ENCODE measurements at regions not wholly inside any gene's neighbourhood (a gene's known extent, or its start where the extent isn't known, plus 50 kb on each side); places are given as distances from the start of the nearest gene placed in this dataset.

DNA sequence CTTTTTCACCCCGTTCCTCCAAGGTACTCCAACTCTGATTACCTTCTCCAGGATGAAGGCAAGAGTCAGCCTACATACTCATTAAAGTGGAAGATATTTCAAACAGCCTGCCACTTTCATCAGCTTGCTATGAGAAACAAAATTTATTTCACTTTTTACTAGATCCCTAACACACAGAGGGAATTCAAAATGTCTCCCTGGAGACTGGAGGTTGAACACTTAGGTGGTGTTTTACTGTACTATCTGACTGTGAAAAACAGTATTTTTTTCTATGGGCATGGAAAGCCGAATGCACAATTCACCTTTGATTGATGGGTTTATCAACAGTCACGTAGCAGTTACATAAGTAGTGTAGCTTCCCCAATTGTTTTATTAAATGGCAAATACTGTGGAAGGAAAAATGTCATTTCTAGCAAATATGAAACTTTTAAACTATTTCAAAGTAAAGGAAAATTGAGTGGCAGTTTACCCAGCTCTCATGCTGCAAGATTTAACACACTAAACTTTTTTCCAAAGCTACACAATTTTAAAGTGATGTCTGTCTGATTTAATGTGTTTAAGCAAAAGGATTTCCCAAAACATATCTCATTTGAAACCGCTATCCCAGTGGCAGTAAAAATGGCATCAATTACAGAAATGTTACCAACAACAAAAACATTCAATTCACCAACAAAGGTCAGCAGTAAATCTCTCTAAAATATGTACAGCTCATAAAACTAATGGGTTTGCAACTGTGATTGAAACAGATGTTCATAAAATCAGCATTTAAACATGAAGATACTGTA lies 125.0 kb upstream of the TLE4 start:
- TF ChIP-seq, protein P1, sequence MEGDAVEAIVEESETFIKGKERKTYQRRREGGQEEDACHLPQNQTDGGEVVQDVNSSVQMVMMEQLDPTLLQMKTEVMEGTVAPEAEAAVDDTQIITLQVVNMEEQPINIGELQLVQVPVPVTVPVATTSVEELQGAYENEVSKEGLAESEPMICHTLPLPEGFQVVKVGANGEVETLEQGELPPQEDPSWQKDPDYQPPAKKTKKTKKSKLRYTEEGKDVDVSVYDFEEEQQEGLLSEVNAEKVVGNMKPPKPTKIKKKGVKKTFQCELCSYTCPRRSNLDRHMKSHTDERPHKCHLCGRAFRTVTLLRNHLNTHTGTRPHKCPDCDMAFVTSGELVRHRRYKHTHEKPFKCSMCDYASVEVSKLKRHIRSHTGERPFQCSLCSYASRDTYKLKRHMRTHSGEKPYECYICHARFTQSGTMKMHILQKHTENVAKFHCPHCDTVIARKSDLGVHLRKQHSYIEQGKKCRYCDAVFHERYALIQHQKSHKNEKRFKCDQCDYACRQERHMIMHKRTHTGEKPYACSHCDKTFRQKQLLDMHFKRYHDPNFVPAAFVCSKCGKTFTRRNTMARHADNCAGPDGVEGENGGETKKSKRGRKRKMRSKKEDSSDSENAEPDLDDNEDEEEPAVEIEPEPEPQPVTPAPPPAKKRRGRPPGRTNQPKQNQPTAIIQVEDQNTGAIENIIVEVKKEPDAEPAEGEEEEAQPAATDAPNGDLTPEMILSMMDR (IDR thresholded peaks at IDR 0.05): no peak
- TF ChIP-seq ZFX (IDR thresholded peaks at IDR 0.05; ENCODE audit: borderline replicate concordance): no peak
- H3K27ac ChIP-seq: no peak overlapping the region

DNA sequence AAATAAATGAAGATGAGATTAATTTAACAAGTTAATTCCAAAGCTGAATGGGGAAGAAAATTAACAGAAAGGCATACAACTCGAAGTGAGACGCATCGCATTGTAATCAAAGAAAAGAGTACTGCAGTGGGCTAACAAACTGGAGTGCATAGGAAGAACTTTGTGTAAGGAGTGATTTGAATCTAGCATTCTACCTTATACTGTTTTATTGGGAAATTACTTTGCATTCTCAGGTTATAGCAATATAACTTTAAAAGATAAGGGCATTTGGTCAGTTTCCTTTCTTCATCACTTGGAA lies 124.5 kb upstream of the TLE4 start:
- no peak overlapping the region for H3K27ac ChIP-seq
- TF ChIP-seq ZFX (IDR thresholded peaks at IDR 0.05; ENCODE audit: borderline replicate concordance): no peak
- TF ChIP-seq, protein P1 (IDR thresholded peaks at IDR 0.05): no peak

DNA sequence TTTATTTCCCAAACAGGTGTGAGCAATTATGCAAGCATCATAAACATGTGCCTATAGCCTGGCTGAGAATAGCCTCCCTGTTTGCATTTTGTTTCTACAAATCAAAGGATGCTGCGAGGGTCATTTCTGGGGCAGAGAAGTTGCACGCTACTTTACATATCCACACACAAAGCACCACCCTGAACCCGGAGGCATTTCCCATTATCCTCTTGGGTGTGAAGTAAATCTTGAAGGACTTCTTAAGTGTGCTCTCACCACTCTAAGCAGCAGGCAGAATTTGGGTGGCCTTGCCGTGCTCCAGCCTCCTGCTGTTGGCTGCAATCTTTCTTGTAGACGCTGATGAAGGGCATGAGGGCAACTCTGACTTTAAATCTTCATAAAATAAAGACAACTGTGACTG lies 124.0 kb upstream of the TLE4 start:
- H3K27ac ChIP-seq: no peak overlapping the region
- TF ChIP-seq, protein P1 (IDR thresholded peaks at IDR 0.05): no peak
- no peak for TF ChIP-seq ZFX (IDR thresholded peaks at IDR 0.05; ENCODE audit: borderline replicate concordance)

DNA sequence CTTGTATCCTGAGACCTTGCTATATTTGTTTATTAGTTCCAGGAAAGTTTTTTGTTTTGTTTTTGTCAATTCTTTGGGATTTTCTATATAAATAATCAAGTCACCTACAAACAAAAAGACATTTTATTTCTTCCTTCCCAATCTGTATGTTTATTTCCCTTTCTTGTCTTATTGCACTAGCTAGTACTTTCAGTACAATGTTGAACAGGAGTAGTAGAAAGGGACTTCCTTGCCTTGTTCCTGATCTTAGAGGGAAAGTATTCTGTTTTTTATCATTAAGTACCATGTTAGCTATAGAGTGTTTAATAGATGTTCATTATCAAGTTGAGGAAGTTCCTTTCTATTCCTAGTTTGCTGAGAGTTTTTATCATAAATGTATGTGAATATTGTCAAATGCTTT lies 119.5 kb upstream of the TLE4 start:
- H3K27ac ChIP-seq: no peak overlapping the region
- TF ChIP-seq ZFX (IDR thresholded peaks at IDR 0.05; ENCODE audit: borderline replicate concordance): no peak
- TF ChIP-seq, protein P1 (IDR thresholded peaks at IDR 0.05): no peak

DNA sequence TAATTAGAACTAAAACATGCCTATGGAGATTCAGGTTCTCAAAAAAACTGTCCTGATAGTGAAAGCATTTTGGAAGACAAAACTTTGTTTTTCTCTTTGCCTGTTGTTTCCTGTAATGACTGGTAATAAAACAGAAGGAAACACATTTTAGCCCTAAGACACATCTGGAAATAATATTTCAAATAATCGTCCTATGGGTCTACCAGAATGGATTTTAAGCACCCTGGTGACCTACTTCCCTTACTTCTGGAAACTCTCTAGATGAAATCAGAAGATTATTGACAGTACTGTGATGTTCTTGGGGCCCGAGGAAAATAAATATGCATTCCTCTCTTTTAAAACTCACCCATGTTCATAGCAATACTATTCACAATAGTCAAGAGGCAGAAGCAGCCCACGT lies 110.1 kb upstream of the TLE4 start:
- TF ChIP-seq ZFX (IDR thresholded peaks at IDR 0.05; ENCODE audit: borderline replicate concordance): no peak
- TF ChIP-seq, protein P1 (IDR thresholded peaks at IDR 0.05): no peak
- H3K27ac ChIP-seq: no peak overlapping the region

DNA sequence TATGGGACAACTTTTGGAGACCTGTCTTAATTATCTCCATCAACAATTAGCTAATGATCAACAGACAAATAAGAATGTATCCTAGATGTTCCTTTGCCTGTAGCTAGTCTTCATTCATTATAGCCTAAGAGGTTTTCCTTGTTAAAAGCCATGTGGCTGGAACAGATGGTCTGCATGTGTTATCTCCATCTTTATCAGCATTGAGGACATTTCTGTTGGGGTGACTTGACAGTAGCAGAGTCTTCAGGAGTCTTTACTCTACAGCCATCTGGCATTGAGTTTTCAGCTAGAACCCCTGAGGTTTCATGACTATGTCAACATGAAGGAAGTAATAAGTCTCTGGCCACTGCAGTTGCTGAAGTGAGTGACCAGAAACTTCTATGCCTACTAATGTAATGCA lies 106.6 kb upstream of the TLE4 start:
- H3K27ac ChIP-seq: no peak overlapping the region
- TF ChIP-seq, protein P1 (IDR thresholded peaks at IDR 0.05): no peak
- TF ChIP-seq ZFX (IDR thresholded peaks at IDR 0.05; ENCODE audit: borderline replicate concordance): no peak

DNA sequence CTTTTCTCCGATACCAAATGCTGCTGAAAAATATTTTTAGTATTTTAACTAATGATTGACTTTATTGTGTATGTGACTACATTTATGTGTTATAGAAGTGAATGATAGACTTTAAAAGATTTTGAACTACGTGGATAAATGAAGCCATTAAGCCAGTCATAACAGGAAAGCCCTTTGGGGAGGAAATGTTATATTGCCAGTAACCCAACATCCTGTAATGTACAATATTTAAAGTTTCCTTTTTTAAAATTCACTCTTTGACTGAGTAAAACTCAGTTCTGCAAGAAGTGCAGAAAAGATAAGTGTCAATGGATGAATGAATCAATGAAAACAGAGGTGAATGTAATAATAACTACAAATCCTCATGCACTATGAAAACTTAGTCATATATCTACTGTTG lies 102.6 kb upstream of the TLE4 start:
- TF ChIP-seq ZFX (IDR thresholded peaks at IDR 0.05; ENCODE audit: borderline replicate concordance): no peak
- TF ChIP-seq, protein P1 (IDR thresholded peaks at IDR 0.05): no peak
- no peak overlapping the region for H3K27ac ChIP-seq

Measured in 22Rv1 (cell line).